GM19240 (cell line): ENCODE measurements at regions not wholly inside any gene's neighbourhood (a gene's known extent, or its start where the extent isn't known, plus 50 kb on each side); places are given as distances from the start of the nearest gene placed in this dataset.

Experiments
- DNase-seq: peaks from one replicate; pipeline ENCODE4 v3.0.0; 2011; ENCODE audit warnings: low spot score; ENCODE audit not compliant: insufficient read length

DNA sequence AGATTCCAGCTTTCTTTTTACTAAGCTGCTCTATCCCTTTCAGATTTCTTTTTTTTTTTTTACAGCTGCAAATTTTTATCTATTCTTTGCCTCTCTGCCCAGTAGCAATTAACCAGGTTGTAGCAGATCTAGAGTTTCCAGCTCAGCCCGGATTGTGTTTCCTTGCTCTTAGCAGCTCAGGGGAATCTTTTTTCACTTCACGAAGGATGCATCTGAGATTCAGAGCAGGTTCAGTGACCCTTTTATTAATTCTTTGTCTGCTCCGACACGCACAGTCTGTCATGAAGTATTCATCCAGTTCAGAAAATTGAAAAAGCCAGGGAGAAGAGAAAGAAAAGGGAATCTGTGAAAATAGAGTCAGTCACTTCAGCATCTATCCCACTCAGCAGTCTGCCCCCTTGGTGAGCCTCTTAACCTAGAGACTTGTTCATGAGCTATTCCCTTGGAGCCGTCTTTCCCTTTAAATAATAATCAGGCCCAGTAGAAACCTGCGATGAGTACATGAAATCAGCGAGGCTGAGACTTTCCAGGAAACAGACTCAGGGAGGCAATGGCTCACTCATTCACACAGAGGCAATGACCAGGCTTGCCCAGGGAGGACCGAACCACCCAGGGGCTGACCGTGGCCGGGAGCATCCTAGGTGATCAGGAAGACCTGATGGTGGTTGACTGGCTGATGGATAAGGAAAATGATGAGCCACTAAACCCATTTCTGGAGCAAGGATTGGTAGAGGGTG, 103.4 kb upstream of the ITGA6 start:
- DNase-seq, result no peak

DNA sequence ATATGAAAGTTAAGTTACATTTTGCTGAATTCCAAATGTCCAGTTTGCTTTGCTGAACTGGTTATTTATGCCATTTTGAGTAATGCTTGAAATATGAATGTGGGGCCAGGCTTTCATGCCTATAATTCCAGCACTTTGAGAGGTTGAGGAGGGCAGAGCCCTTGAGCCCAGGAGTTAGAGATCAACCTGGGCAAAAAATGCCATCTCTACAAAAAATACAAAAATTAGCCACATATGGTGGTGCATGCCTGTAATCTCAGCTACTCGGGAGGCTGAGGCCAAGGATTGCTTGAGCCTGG, 101.2 kb upstream of the ITGA6 start:
- DNase-seq, result no peak

DNA sequence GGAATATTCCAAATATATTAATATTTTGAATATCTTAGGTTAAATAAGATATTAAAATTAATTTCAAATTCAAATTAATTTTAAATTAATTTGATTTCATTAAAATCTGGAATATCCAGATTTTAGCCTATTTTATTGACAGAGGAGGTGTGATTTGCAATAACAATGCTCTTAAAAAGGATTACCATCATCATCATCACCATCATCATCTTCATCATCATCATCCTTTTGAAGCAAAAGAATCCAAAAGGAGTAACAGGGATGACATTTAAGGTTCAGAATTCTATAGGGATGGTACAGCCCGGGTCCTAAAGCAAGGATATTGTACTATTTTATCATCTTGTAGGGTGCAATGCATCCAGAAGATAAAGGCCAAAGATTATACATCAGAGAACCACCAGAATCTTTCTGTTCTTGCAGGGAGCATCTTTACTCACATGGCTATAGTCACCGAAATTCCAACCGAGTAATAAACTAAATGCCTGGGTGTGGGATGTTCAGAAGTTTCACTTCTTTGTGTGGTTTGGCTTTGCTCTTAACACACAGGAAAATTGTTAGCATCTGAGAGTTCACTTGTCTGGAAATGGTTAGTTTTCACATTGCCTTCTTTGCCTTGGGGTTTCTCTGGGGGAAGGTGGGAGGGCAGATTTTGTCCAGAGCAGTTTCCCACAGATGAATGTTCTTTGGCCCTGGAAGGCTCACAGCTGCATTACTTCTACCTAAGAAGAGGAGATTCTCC, 99.1 kb upstream of the ITGA6 start:
- DNase-seq, result no peak

DNA sequence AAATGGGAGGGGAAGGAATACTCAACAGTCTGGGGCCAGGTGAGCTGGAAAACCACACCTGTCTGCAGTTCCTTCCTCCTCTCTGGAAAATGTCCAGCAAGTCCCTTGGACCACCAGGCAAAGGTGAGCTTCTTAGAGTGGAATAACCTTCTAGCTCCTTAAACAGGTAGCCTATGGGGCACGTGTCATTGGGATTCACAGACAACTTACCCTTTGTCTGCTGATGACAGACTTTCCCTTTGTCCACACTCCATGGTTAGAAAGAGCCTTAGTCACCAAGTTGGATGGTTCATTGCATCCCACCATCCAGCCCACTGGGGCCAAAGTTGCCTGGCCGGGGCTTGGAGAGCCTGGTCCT, 98.0 kb upstream of the ITGA6 start:
- DNase-seq, result no peak

DNA sequence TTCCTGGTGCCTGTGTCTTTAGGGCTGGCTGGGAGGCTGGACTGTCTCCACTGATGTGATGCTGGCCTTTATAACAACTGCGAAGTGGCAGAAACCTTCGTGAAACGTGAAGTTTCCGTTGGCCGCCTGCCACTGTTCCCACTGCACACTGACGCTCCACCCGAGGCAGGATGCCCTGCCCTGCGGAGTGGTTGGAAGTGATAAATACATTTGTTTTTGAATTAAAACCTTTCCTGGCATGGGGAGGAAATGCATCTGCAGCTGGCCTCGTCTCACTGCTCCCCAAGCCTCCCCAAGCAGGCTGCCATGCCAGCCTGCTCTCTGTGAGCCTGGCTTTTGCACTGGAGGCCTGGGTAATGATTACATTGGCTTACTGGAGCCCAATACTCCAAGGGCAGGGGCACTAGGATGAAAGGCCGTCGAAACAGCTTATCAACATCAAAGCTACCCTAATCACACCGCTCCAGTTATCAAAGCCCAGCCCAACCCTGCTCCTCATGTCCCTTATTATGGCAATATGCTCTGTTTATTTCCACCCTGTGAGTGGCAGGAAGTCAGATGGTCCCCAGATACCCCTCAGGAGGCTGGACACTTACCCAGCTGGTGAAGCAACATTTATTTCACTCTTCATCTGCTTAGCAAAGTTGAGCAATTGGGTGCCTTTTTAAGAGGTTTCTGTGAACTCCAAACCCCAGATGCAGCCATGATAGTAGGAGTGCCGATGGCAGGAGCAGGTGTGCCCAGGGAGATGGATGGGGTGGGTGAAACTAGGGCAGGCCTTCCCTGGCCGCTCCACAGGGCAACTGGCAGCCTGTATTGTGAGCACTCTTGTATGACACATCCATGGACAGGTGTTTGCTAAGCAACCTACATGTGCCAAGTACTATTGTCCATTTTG, 97.4 kb upstream of the ITGA6 start:
- DNase-seq, result no peak

DNA sequence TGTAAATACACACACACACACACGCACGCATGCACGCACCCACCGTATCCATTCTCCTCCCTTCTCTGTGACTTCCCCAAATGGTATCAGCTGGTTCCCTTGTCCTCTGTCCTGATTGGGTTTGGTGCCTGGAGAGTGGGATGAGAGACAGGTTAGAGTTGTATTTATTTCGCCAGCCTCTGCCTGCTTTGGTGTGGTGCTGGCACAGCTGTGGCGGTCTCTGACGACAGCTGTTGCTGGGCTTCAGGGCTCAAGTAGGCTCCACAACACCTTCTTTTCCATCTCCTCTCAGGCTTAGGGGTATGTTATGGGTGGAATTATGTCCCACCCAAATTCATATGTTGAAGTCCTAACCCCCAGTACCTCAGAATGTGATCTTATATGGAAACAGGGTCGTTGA, 94.9 kb upstream of the ITGA6 start:
- DNase-seq, result no peak

DNA sequence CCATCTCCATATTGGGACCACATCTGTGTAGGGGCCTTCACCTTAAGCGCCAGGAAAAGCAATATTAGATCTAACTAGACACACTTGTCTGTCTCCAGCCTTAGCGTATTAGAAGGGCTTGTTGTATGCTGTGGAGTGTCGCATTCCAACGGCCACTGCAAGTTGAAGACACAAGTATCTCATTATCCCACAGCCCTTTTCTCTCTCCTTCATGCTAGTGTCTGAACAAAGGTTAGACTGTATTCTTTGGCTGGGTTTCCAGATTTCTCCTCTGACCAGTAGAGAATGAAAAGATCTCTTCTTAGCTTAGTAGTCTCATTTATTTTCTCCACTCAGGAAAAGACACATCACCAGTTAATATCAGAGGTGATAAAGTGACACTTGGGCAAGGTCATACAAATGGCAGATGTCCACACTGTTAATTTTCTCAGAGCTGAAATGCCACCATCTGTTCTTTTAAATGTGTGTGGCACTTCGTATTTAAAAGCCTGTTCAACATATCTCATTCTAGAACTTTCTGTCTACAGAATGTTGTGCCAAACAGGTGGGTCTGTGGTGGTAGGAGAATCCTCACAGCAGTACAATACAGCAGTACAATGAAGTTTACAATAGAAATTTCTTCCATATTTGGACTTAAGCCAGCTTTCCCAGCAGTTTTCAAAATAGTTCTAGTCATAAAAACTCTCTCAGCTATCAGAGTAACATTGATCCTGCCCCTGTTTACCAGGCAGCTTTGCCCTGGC, 94.0 kb upstream of the ITGA6 start:
- DNase-seq, result no peak

DNA sequence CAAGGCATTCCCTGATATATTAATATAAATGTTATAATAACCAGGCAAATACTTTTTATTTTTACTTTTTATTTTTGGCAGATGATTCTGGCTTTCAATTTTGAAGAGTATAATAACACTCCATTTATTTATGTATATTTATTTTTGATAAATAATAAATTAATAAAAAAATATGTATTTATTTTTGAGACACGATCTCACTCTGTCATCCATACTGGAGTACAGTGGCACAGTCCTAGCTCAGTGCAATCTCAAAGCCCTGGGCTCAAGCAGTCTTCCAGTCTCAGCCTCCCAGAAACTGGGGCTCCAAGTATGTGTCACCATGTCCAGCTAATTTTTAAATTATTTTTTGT, 93.4 kb upstream of the ITGA6 start:
- no peak for DNase-seq

DNA sequence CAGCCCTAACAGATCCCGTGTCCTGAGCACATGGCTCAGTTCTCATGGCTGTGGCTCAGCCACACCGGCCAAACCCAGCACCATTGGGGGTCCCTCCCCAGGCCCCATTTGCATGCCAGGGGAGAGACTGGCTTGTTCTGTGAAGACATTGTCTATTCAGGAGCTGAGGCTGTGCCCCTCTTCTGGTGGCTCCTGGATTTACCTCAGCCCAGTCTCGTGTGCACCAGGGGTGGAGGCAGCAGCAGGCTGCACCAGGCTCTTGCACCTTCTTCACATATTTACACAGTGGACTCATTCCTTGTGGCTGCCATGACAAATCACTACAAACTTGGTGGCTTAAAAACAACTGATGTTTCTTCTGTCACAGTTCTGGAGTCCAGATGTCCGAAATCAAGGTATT, 92.4 kb upstream of the ITGA6 start:
- DNase-seq, result no peak

DNA sequence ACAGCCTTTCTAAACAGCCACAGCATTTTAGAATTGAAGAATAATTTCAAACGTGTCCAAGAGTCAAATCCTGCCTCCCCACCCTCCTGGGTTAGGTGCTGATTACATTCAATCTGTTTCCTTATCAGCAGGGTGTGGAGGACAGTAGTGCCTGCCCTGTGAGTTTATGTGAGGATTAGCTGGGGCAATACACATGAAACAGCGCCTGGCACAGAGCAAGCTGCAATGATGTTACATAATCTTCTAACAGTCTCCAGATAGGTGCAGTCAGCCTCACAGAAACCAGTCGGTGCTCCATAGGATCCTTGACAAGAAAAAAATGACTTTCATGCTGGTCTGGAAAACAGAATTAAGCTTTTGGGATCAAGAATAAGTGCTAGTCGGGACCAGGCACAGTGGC, 91.7 kb upstream of the ITGA6 start:
- no peak for DNase-seq

DNA sequence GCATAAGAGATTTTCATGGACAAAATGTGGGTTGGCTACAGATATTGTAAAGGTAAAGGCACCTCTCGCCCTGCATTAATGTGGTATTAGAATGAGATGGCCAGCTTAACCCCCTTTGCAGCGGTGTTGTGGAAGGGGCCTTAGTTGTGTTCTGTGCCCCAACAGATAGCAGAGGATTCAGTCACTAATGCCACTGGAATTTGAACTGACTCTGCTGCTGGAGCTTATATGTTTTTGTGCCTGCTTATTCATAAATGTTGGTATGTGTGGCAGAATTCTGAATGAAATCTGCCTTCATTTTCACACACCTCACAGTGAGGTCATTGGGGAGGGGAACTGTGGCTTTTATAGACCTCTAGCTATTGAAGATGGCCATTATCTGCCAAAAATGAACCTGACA, 90.7 kb upstream of the ITGA6 start:
- DNase-seq, result no peak

DNA sequence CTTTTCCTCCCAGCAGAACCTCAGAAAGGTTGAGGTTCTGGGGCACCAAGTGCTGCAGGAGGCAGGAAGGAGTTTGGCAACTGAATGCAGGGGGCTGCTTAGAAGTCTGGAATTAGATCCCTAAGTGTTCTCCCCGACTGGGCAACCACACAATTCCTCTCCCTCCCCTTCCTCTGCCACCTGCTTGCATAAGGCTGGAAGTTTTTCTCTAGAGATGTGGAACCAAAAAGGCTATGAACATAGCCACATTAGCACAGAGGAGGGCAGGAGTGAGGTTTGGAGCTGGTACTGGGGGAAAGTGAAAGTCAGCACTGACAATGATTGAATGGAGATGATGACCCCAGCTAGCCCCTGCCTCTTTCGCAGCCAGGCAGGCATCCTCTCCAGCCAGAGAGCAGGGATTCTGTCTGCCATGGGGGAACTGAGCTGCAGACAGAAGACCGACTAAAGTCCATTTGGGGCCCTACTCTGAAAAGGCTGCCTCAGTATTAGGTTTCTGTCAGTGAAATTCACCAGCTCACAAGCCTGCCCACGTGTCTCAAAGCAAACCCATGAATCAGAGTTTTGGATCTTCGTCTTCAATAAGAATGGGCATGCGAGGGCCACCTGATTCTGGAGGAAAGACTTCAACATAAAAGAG, 87.9 kb upstream of the ITGA6 start:
- DNase-seq, result no peak

DNA sequence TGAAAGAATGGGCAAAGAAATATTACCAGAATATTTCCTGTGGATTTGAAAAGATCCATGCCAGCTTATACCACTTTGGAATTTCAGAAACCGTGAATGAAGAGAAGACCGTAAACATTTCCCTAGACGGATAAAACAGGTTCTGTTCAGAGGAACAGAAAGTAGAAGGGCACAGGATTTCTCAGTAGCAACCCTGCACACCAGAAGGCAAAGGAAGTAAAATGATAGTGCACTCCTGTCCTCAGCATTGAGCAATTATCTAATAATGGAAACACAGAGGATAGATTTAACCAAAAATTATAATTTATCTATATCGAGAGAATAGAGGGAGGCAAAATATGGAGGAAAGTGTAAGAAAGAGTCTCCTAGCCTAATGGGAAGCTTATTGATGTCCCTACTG, 87.0 kb upstream of the ITGA6 start:
- DNase-seq, result no peak

DNA sequence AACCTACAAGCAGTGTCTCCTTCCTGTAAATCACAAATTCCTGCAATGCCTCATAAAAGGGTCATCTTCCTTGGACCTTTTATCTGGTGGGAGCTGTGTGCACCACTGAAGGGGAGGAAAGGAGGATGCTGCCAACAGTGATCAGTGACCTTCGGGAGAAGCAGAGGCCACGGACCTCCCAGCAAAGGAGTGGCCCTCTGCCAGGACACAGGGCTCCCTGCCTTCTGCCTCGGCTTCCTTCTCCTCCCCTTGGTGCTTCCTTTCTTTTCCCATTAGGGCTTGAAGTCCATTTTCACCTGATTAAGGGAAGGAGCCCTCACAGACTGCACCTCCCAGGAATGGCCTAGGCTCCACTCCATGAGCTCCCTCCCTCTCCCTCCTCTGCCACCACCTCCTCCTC, 85.3 kb upstream of the ITGA6 start:
- no peak for DNase-seq

DNA sequence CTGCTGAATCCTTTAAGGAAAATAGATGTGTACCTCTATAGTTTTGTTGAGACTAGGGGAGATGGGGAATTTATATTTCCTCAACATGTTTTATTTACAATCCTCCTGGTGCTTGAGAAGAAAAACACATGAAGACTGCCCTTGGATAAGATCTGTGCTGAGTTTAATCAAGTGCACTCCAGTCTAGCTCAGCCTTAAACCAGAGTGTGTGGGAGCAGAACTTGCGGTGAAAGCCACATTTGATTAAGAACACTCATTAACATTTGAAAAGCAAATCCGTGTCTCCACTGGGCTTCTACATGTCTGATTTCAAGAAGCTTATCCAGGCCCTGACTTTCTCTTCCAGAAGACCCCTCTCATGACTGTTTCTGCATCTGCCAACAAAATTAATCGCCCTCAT, 84.8 kb upstream of the ITGA6 start:
- DNase-seq, result no peak

DNA sequence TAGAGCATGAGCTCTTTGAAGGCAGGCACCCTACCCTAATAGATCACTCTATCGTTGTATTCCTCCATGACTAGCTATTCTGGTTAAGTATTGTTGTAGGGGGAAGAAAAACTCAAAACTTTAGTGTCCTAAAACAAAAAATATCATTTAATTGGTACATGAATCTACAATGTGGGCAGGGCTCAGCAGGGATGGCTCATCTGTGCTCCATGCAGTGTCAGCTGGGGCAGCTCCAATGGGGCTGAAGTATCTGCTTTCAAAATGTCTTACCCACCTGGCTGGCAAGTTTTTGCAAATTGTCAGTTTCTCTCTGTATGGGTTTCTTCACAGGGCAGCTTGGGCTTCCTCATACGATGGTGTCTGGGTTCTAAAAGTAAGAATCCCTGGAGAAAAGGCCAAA, 83.2 kb upstream of the ITGA6 start:
- no peak for DNase-seq

DNA sequence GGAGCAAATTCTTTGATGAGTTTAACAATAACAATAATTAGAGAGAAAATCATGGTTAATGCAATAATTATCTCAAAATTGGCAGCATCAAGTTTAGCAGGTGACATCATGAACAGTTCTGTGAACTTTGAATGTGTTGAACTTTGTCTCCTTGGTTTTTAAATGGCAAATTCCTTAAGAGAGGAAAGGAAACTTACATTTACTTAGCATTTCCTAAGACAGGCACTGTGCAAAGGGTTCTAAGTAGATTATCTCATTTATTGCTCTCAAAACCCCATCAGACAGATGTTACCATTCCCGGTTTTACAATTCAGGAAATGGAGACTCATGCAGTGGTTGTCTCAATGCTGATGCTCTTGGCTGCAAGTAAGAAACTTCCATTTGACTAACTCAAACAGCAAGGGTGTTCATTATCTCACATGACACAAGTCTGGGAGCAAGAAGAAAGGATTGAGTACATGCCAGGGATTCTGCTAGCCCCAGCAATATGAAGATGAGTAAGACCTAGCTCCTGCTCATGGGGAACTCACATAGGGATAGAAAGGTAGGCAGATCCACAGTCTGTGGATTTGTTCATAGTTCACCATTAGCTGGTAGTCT, 81.3 kb upstream of the ITGA6 start:
- no peak for DNase-seq

DNA sequence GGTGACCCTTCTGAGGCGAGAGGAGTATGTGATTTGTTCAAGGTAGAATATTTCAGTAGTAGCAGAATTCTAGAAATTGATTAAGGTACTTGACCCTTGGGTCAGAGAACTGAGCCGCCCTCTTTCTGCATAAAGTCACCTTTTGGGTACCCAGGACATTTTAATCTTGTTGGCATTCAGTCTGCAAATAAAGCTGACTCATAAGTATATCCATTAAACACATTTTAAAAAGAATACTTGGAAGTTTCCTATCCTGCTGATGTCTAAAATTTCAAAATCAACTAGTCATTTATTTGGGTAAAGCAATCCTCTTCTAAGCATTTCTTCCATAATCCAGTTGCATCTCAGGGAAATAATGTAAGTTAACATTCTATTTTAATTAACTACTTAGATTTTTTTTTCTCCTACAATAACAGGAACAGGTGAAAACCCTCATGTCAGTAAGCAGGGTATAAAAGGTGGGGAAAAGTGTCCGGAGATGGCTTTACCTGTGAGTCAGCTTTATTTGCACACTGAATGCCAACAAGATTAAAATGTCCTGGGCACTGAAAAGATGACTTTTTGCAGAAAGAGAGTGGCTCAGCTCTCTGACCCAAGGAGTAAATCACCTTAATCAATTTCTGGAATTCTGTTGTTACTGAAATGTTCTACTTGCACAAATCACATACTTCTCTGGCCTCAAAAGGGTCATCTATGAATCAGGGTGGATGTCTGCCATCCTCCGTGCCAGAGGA, 78.7 kb upstream of the ITGA6 start:
- no peak for DNase-seq

DNA sequence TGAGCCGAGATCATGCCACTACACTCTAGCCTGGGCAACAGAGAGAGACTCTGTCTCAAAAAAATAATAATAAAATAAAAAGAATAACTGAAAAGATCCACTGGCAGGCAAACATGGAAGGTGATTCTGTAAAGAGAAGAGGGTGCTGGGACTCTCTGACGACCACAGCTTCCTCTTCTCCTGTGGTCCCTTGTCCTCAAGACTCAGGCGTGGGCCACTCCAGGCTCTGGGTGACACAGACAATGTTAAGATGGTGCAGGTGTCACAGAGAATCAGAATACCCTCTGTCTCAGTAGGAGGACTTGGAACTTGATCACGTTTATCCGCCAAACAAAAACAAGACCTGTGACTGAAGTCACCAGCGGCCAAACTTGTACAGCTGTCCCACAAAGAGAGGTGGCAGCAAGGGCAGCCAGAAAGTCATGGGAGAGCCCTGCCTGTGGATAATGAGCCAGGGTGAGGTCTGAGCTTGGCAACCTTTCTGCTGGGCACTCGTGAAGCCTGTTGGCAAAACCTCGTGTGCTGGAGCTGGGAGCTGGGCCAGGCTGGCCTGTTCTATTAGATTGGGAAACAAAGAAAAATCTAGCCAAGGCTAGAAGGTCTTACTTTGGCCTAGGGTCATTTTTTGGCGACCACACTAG, 76.4 kb upstream of the ITGA6 start:
- DNase-seq, result no peak

DNA sequence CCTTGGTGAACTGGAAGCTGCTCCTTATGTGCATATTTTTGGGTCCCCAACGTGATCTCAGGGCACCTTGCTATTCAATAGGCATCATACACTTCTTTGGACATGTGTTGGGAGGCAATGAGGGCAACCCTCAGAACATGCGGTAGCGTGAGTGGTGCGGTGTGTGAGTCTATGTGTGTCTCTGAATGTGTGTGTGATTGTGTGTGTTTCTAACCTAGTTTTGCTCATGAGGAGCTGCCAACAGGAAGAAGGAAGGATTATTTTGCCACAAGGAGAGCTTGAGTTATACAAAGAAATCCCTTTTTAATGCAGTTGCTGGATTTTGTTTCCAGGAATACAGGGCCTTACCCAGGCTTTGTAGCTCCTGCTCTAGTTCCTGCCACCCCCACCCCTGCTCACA, 75.8 kb upstream of the ITGA6 start:
- DNase-seq, result no peak
